ENCODE measurements at regions not wholly inside any gene's neighbourhood (a gene's known extent, or its start where the extent isn't known, plus 50 kb on each side); places are given as distances from the start of the nearest gene placed in this dataset.

- DNase-seq, result no peak
Measured at GRCh38 chr16:11401161-11402050, 56.1 kb downstream of the RMI2 start.

- no peak for DNase-seq
Measured at GRCh38 chr16:11402051-11402744, 56.9 kb downstream of the RMI2 start.

GRCh38 chr16:11402745-11403533 is 57.7 kb downstream of the RMI2 start:
- no peak for DNase-seq

- no peak for DNase-seq
Measured at GRCh38 chr16:11403534-11403795, 58.2 kb downstream of the RMI2 start.

GRCh38 chr16:11403920-11404319 is 58.7 kb downstream of the RMI2 start:
- no peak for DNase-seq

GRCh38 chr16:11404603-11405002 is 59.3 kb downstream of the RMI2 start:
- no peak for DNase-seq

GRCh38 chr16:11405331-11406176 is 60.3 kb downstream of the RMI2 start:
- no peak for DNase-seq

- no peak for DNase-seq
Measured at GRCh38 chr16:11406177-11406560, 60.9 kb downstream of the RMI2 start.

- DNase-seq, result peak; percentile 55
Measured at GRCh38 chr16:11407047-11407982, 62.1 kb downstream of the RMI2 start.

- DNase-seq, result no peak
Measured at GRCh38 chr16:11408216-11408615, 63.0 kb downstream of the RMI2 start.

GRCh38 chr16:11409398-11409797 is 64.1 kb downstream of the RMI2 start:
- DNase-seq, result no peak

GRCh38 chr16:11410376-11411058 is 65.3 kb downstream of the RMI2 start:
- no peak for DNase-seq

GRCh38 chr16:11411059-11411550 is 65.8 kb downstream of the RMI2 start:
- DNase-seq, result no peak

GRCh38 chr16:11412175-11412904 is 67.1 kb downstream of the RMI2 start:
- DNase-seq, result no peak

GRCh38 chr16:11412965-11413887 is 68.0 kb downstream of the RMI2 start:
- no peak for DNase-seq

- DNase-seq, result no peak
Measured at GRCh38 chr16:11413907-11414595, 68.8 kb downstream of the RMI2 start.

- peak; percentile 7 for DNase-seq
Measured at GRCh38 chr16:11414815-11415775, 69.8 kb downstream of the RMI2 start.

Data from NCI-H524 treated with DMSO at 0.1 percent for 48 hours (cell line).